HG03439 (cell line): ENCODE measurements at regions not wholly inside any gene's neighbourhood (a gene's known extent, or its start where the extent isn't known, plus 50 kb on each side); places are given as distances from the start of the nearest gene placed in this dataset.
"Not testable (repeated sequence)": the region's sequence is repeated elsewhere in the genome, so short reads cannot be mapped to it uniquely, and the experiment has no call there.

Experiments used
- ATAC-seq: cut with Tn5 transposase; IDR thresholded peaks from one replicate; pipeline ENCODE4 v1.9.1; 2021; ENCODE audit warnings: mild to moderate bottlenecking, moderate library complexity; ENCODE audit not compliant: unreplicated experiment

DNA sequence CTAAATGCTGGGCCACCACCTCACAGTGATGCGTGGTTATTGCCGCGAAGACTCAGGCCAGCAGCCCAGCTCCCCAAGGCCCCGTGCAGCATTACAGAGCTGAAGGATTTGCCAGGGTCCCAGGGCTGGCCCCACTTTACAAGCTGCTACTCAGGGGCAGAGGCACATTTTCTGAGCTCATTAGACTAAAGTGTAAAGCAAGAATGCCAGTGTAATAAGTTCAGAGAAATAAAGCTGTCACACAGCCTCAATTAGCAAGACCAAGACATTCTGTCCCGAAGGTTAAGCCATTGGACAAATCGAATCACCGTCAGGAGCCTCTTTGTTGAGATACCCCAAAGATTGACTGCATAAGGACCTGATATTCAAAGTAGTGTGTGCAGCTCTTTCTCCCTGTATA lies 428.4 kb downstream of the EFNB2 start:
- ATAC-seq = no peak

DNA sequence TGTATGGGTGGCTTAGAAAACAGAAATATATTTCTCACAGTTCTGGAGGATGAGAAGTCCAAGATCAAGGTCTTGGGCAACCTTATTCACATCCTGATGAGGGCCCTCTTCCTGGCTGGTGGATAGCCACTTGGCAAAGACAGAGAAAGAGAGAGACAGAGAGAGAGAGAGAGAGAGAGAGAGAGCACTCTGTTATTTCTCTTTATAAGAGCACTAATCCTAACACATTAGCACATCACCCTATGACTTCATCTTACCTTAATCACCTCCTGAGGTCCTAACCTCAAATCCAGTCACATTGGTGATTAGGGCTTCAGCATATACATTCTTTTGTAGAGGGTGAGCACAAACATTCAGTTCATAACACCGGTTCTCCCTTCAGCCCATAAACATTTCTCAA lies 430.3 kb downstream of the EFNB2 start:
- ATAC-seq = no peak

DNA sequence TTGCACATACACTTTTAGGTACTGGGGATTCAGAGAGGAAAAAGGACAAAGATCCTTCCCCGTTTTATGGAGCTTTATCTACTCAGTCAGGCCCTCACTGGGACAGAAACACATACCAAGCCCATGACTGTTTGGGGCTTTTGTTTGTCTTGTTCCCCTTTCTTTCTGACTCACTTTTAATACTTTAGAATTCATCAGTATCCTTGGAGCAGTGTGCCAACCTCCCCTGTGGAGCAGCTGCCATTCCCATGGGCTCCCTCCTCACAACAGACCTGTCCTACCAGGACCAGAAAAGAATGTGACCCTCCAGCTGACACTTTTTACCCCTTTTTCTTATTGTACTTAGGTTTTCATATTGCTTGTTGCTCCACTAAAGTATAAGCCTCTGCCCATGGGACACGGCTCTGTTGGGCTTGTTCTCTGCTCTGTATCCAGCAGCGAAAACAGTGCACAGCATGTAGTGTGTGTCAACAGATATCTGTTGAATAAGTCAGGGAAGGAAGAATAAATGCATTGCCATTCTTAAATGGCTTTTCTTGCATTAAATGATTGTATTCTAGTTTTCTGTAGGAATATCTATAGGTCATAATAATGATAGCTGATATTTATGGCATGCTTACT lies 431.1 kb downstream of the EFNB2 start:
- no peak for ATAC-seq

DNA sequence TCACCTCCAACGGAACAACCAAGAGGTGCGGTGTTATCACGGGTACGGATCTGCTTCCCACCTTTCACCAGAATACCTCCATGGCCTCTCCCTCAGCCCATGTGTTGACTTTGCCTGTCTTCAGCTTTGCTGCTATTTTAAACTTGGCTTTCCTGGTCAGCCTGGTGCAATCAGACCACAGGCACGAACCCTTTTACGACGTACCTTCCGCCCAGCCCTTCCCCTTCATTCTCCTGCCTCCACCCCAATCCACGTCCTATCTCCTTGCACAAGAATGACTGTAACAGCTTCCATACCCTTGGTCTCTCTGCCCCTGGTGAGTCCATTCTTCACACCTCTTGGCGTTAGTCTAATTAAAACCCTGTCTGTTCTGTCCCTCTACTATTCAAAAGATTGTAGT lies 431.7 kb downstream of the EFNB2 start:
- no peak for ATAC-seq

DNA sequence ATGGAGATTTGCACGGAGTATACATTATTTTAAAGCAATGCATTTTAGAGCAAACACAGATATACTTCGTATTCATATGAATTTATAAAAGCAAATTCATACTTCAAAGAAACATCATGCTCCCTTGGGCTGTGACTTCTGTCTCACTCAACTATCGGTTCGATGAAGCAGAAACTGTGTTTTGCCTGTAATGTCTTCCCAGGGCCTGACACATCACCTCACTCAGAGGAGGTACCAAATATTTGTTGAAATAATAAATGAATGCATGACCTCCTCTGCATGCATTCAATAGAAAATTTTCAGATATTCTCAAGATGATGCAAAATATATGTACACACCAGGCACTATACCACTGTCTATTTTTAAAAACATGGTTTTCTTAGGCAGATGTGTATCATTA lies 432.7 kb downstream of the EFNB2 start:
- ATAC-seq = no peak

DNA sequence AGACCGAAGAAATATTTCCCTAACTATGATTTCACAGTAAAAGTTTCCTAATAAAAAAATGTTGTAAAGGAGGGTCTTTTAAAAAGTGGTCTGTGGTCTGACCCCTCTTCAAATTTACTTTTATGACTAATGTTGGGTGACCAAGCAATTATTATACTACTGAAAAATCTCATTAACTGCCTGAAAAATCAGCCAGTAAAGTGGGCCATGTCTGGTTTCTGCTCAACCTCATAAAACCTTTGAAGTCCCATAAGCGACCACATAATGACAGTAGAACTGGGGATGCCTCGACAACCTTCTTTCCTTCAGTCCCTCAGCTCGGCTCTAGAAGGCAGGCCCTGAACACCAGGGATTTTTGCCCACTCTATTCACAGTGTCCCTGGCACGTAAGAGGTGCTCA lies 434.3 kb downstream of the EFNB2 start:
- ATAC-seq = no peak

DNA sequence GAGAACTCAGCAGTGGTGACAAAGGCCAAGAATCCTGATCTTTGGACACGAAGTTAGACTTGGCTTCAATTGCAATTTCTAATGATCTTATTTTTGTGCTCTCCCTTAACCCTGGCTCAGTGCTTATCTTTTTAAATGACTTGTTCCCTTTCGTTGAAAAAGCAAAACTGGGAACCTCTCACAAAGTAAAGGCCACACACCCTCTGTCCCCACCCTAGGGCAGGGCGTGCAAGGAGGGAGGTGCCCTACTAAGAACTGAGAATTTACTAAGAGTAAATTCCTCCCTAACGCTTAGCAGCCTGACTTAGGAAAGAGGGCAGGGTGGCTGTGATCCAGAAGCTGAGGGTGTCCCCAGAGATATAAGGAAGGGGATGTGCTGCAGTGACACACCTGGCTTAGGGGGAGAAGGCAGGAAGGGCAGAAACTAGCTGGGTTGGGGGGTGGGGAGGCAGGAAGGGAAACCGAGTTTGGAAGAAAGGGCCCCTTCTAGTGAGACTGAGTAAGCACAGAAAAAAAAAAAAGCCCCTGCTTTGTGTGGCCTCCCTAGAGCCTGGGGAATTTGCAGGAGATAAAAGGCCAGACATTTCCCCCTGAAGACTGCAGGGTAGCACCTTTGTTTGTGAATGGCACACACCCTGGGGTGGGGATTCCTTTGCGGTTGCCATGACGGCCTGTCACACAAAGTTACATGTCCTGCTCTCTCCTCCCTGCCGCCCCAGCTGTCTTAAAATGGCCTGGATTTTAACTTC lies 435.1 kb downstream of the EFNB2 start:
- no peak for ATAC-seq

DNA sequence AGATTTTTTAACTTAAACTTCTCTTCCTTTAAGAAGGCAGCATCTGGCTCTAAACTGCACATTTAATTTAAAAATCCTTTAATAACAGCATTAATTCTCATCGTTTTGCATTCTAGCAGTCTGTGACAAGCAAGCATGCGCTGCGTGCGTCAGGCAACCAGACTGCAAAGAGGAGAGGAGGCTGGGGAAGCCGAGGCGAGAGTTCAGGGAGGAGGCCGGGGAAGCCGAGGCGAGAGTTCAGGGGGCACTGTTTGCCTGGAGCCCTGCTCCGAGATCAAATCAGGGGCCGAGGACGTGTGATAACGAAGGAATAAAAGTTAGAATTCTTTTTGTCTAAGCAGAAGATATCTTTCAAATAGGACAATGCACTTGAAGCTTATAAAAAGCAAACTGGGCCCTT lies 435.7 kb downstream of the EFNB2 start:
- ATAC-seq = no peak

DNA sequence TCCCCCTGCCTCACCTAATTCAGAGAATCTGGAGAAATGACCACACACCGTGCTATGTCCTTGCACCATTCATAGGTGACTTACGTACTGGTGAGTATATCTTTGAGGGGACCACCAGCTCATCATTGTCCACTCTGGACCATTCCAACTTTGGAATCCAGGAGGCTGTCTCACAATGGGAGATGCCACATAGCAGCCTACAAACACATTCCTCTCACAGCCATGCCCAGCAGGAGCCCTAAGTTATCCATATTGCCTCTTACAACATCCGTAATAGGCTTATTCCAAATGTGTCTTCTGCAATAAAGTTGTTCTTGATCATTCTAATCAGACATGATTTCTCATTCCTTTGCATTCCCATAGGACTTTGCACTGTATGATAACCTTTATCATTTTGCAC lies 436.7 kb downstream of the EFNB2 start:
- ATAC-seq = no peak

DNA sequence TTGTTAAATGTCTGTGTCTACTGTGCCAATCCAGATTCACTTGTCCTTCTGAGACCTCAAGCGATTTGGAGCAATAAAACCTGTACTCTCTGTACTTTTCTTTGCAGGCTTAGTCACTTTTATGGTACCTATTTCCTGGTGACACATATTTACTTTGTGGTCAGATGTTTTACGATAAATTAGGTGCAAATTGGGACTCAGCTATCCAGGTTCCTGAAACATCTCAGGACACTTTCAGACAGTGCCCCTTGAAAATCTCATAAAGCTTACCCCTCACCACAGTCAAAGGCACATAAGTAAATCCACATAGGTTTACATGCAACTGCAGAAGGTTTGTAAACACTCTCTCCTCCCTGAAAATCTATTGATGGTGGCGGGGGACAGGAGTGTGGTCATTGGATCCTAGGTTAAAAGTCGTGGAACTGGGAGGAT lies 438.8 kb downstream of the EFNB2 start:
- ATAC-seq = no peak

DNA sequence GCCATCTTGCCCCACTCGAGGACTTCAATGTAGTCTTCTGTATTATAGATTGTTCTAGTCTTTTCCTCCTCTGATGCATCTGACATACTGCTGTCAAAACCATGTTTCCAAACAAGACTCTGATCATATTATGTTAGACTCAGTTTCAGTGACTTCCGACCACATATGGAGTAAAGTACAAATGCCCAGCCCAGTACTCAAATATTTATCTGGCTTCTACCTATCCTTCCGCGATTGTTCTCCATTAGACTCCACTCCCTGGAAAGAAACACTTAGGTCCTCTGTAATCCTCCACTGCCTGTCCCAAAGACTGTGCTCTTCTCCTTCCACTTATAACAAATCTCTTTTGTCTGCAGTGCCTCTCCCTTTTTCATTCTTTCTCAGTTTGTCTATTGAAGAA lies 439.5 kb downstream of the EFNB2 start:
- no peak for ATAC-seq

DNA sequence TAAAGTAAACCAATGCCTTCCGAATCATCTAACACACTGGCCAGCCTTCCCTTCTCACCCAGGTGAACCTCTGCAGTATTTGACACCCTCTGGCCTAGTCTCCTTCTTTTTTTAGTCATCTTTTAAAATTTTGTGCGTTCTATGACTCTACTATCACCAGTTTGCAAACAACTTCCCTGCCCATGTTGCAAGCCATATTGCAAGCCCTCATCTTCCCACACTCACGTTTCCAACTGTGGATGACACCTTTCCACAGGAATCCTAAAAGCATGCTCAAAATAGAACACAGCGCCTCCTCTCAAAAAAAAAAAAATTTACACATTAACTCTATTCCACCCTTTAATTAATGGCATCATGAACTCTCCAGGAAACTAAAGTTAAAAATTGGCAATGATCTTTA lies 440.1 kb downstream of the EFNB2 start:
- no peak for ATAC-seq

DNA sequence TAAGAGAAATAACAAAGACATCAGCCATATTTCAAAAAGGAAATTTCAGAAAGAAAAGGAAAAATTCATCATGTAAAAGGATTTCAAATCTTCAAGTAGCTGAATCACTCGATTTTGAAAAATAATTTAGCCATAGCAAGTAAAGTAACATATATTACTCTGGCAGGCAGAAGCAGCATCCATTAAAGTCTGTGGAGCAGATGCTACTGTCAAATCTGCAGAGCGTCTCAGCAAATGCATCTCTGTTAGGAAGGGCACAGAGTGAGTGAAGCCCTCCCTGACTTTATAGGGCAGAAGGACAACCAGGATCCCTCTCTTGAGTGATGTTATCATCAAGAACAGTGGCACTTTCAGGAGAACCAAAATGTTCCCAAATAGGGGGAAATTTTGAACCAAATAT lies 445.5 kb downstream of the EFNB2 start:
- no peak for ATAC-seq

DNA sequence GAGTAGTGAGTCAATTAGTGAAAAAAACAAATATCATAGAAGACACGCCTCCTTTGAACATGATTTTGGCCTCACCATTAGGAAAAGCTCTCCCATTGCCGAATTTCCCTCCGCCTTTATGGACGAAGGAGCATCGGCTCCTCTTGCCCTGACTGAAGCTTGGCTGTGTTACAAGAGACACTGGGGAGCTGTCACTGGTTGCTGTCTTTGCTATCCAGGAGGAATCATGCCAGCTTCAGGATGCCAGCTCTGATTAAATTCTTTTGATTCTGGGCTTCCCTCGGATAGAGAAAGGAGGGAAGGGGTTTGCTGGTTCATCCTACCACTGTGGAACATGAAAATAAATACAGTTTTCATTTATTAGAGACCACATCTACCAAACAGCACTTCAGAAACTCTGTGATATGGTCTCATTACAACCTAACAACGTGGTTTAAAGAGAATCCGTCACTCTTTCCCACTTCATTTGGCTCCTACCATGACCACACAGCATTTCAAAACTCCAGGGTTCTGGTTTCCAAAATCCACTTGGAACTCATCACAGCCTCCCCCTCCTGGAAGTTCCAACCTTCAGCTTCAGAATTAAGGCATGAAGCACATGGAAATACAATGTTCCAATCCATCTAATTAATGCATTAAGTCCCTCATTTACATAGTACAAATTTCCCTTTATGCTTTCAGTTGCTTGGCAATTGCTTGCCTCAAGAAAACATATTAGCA lies 446.0 kb downstream of the EFNB2 start:
- no peak for ATAC-seq

DNA sequence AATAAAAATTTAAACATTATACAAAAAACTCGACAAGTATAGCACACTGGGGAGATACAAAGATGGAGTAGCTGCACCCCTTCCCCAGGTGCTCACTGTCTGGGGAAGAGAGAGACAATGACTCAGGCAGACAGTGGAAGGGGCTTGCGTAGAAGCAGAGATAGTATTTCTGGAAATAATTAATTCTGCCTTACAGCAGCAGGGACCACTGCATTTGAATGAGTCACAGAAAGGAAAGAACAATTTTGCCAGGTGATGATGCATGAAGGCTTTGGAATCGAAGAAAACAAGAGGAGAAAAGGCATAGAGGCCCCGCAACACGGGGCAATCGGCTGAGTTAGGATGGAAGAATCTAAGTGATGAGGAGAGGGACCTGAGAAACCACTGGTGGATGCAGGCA lies 447.4 kb downstream of the EFNB2 start:
- no peak for ATAC-seq

DNA sequence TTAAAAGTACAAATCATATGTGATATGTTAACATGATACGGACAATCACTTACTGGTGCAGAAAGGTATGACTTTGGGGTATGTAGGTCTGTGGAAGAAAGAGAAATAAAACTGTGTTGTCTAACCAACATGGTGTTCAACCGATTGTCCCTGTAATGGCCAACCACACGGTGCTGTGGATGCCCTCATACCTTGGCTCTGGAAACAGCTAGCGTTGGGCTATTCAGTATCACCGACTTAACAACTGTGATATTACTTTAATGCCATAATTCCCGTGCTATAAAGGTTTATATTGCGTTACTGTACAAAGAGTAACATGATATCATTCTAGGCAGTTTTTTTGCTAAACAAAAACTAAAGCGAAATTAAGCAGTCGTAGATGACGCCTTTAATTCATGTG lies 448.3 kb downstream of the EFNB2 start:
- ATAC-seq = no peak

DNA sequence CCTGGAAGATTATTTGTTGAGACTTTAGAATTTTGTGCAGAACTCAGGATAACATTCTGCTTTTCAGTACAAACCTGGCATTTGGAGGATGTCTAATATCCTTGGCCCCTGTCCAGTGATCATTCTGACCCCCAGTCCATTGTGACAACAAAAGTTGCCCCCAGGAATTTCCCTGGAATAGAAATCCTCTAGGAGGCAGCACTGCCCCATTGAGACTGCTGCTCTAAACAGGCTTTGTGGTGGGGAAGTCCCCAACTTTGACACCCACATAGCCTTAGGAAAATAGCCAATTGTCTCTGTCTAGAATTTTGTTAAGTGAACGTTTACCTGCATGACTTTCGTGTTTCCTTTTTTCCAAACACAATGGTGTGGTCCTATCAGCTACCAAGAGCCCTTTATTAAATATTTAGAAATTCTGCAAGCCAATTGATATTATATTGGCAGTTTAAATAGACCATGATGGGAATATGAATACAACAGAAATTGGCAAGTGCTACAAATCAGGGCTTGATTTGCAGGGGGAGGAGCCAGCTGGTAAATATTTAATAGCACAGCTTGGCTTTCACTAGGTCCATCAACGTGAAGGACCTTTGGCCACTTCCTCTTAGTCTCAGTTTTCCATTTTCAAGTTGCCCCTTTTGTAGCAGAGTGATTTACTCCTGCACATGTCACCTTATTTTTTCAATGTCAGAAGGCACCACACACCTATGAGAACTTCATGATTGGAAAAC lies 451.7 kb downstream of the EFNB2 start:
- peak; percentile 74 for ATAC-seq

DNA sequence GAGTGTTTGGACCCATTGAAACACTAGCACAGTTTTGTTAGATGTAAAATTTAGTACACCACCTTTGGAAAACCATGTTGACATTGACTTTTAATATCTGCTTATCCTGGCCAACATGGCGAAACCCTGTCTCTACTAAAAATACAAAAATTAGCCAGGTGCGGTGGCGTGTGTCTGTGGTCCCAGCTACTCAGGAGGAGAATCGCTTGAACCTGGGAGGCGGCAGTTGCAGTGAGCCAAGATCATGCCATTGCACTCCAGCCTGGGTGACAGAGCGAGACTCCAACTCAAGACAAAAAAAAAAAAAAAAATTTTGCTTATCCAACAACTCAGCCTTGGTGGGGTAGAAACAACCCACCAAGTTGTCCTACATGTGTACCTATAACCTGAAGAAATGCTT lies 454.2 kb downstream of the EFNB2 start:
- not testable (repeated sequence) for ATAC-seq

DNA sequence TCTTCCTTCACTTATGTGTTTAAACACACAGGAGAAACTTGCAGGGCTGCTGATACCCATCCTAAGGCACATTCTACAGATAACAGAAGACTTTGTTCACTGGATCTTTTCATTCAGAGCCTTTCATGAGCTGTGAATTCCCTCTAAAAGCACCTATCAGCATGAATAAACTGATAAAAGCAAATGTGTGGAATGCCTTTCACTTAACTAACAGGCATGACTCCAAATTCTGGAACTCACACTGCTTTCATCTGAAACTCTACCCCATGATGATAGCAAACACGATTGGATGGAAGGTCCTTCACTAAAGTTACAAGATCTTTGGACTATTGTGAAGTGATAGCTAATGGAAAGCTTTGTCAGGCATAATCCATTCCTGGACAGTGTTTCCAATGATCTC lies 457.3 kb downstream of the EFNB2 start:
- ATAC-seq = no peak

DNA sequence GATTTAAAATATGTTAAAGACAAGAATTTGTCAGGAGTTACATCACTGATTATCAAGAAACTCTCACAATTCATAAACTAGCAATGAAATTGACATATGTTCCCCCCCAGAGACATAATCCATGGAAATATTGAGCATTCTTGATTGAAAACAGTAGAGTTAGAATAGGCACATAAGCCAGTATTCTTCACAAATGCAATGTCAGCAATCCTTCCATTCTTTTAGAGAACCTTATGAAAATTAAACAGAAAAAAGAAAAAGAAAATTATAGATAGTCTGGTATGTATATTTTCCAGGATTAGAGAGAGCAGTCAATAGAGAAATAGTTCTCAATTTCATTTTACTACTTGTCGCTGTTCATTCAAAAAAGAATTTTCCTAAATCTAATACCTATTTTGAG lies 458.4 kb downstream of the EFNB2 start:
- no peak for ATAC-seq

DNA sequence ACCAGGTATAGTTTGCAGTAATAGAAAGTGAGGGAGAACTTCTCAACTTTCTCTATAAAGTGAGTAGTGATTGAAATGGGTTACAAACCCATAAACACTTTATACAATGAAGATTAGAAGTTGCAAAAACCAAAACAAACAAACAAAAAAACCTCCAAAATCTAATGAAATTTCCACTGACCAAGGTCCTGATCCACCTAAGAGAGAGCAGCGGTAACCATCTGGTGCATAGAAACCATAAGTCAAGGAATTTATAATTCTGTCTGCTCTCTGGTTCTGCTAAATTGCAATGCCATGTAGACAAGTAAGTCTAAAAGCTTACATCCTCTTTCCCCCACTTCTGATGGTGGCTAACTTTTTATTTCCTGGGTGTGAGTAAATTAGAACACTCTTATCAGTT lies 463.4 kb downstream of the EFNB2 start:
- ATAC-seq = no peak
